Hematopoietic multipotent progenitor cell treated with erythropoietin and hydrocortisone succinate and interleukin-3 and kit ligand, for 15 days (in vitro differentiated cells): ENCODE measurements at regions not wholly inside any gene's neighbourhood (a gene's known extent, or its start where the extent isn't known, plus 50 kb on each side); places are given as distances from the start of the nearest gene placed in this dataset.
"Not testable (repeated sequence)": the region's sequence is repeated elsewhere in the genome, so short reads cannot be mapped to it uniquely, and the experiment has no call there.

ENCODE experiments used
- DNase-seq: peaks from one replicate; pipeline ENCODE4 v3.0.0-alpha.2; 2015; ENCODE audit warnings: low spot score

GRCh38 chr6:144778056-144778455 lies 492.9 kb downstream of the UTRN start:
- DNase-seq: no peak

- DNase-seq: no peak
These were observed 493.8 kb downstream of the UTRN start for GRCh38 chr6:144778773-144779492.

- DNase-seq: no peak
These were observed 496.7 kb downstream of the UTRN start for GRCh38 chr6:144781836-144782235.

- DNase-seq: no peak
These were observed 497.5 kb downstream of the UTRN start for GRCh38 chr6:144782634-144783033.

- no peak for DNase-seq
These were observed 499.9 kb downstream of the UTRN start for GRCh38 chr6:144785056-144785455.

- no peak for DNase-seq
These were observed 501.7 kb downstream of the UTRN start for GRCh38 chr6:144786825-144787224.

- no peak for DNase-seq
These were observed 508.6 kb downstream of the UTRN start for GRCh38 chr6:144793744-144794143.

- not testable (repeated sequence) for DNase-seq
These were observed 509.9 kb downstream of the UTRN start for GRCh38 chr6:144795022-144795421.

- no peak for DNase-seq
These were observed 510.9 kb downstream of the UTRN start for GRCh38 chr6:144796070-144796469.

GRCh38 chr6:144797881-144798589 lies 512.9 kb downstream of the UTRN start:
- DNase-seq: no peak

- no peak for DNase-seq
These were observed 519.2 kb downstream of the UTRN start for GRCh38 chr6:144804246-144804790.

- no peak for DNase-seq
These were observed 519.9 kb downstream of the UTRN start for GRCh38 chr6:144805049-144805448.

- no peak for DNase-seq
These were observed 521.1 kb downstream of the UTRN start for GRCh38 chr6:144806222-144806621.

- DNase-seq: no peak
These were observed 524.0 kb downstream of the UTRN start for GRCh38 chr6:144809120-144809519.

- no peak for DNase-seq
These were observed 524.8 kb downstream of the UTRN start for GRCh38 chr6:144809969-144810368.

GRCh38 chr6:144811140-144811539 lies 526.0 kb downstream of the UTRN start:
- no peak for DNase-seq

- DNase-seq: no peak
These were observed 531.8 kb downstream of the UTRN start for GRCh38 chr6:144816936-144817335.

- no peak for DNase-seq
These were observed 535.1 kb downstream of the UTRN start for GRCh38 chr6:144820270-144820669.

- DNase-seq: no peak
These were observed 538.0 kb downstream of the UTRN start for GRCh38 chr6:144823131-144823530.

GRCh38 chr6:144824018-144824417 lies 538.9 kb downstream of the UTRN start:
- DNase-seq: no peak

- no peak for DNase-seq
These were observed 549.4 kb downstream of the UTRN start for GRCh38 chr6:144834426-144835038.

- no peak for DNase-seq
These were observed 550.3 kb downstream of the UTRN start for GRCh38 chr6:144835322-144835973.
